ENCODE measurements at regions not wholly inside any gene's neighbourhood (a gene's known extent, or its start where the extent isn't known, plus 50 kb on each side); places are given as distances from the start of the nearest gene placed in this dataset.

DNA sequence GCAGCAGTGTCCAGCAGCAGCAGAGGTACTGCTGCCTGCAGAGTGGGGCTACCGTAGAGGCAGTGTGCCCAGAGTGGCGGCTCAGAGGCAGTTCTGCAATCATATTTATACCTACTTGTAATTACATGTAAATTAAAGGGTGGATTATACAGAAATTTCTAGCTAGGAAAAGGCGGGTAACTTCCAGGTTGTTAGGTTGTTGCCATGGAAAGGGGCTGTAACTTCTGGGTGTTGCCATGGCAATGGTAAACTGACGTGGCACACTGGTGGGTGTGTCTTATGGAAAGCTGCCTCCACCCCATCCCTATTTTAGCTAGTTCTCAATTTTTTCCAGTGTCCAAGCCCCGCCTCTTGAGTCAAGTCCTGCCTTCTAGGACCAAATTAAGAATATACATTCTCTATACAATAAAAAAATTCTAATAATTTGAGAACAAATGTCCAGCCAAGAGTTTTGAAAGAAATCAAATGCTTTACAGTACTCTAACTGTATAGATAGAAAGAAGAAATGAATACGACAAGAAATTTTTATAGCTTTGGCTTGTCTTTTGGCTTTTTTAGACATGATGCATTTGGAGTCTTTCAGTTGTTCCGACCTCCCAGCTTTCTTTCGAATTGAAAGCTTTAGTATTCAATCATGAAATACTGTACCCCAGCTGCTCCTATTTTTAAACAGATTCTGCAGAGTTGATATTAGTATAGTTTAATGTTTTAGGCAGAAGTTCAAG, 816.6 kb downstream of the DIAPH3 start:
- TF ChIP-seq, protein P1, sequence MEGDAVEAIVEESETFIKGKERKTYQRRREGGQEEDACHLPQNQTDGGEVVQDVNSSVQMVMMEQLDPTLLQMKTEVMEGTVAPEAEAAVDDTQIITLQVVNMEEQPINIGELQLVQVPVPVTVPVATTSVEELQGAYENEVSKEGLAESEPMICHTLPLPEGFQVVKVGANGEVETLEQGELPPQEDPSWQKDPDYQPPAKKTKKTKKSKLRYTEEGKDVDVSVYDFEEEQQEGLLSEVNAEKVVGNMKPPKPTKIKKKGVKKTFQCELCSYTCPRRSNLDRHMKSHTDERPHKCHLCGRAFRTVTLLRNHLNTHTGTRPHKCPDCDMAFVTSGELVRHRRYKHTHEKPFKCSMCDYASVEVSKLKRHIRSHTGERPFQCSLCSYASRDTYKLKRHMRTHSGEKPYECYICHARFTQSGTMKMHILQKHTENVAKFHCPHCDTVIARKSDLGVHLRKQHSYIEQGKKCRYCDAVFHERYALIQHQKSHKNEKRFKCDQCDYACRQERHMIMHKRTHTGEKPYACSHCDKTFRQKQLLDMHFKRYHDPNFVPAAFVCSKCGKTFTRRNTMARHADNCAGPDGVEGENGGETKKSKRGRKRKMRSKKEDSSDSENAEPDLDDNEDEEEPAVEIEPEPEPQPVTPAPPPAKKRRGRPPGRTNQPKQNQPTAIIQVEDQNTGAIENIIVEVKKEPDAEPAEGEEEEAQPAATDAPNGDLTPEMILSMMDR (IDR thresholded peaks at IDR 0.05), result no peak
- no peaks in the 10 kb centered on the region for H3K4me1 ChIP-seq
- no peak overlapping the region for H3K4me3 ChIP-seq
- intact Hi-C loops (cut with DNase I), result no loop called here
- H3K27me3 ChIP-seq (ENCODE audit: insufficient read depth in 3 of 3, low read length in 2 of 3), result no peaks in the 10 kb centered on the region
- no peak for ATAC-seq
- no peak for DNase-seq
- H3K9me3 ChIP-seq, result no peaks in the 10 kb centered on the region
- WGBS, 3 donors, result 44 to 60% (median 58%) methylated on average over 7 to 8 of the region's 8 CpGs
- H3K27ac ChIP-seq, result no peak overlapping the region
- no peaks in the 10 kb centered on the region for H3K36me3 ChIP-seq (ENCODE audit: insufficient read depth in 1 of 2, low read depth in 1 of 2)

DNA sequence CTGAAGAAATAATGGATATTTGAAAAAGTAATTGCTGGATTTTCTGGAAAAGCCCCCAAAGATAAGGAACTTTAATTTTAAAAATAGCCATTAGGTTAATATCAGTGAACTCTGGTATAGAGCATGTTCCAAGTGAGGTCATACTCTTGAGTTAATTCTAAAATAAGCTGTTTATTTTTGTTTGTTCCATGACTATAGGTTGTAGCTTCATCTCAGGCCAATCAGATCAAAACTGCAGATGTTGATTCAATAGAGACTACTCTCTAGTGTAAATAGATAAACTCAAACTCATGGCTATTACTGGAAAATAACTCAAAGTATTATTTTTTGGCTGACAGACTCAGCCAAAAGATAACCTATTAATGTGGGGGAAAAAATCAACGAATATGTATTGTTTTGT, 815.1 kb downstream of the DIAPH3 start:
- intact Hi-C loops (cut with DNase I), result no loop called here
- WGBS, 3 donors, result 64 to 73% (median 67%) methylated on average over 1 of the region's 1 CpG
- no peak for ATAC-seq

DNA sequence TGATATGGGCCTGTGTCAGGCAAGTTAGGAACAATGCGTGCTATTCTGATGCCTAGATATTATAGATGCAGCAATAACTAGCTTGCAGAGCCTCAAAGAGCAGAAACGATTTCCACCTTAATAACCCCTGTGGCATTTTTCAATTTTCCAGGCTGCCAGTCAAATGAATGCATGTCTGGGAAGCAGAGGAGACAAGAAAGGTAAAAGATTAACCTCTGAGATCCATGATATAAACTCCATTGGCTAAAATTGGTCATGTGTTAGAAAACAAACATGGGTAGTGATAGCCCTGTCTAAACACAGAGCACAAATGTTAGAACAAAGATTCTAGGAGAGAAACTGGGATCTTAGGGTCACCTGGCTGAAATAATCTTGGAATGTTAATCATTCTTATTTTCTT, 811.1 kb downstream of the DIAPH3 start:
- DNase-seq, result no peak
- no peak for ATAC-seq
- H3K27me3 ChIP-seq (ENCODE audit: insufficient read depth in 3 of 3, low read length in 2 of 3), result no peaks in the 10 kb centered on the region
- H3K4me3 ChIP-seq, result no peak overlapping the region
- H3K27ac ChIP-seq, result no peak overlapping the region
- H3K9me3 ChIP-seq, result no peaks in the 10 kb centered on the region
- no peaks in the 10 kb centered on the region for H3K36me3 ChIP-seq (ENCODE audit: insufficient read depth in 1 of 2, low read depth in 1 of 2)
- TF ChIP-seq, protein P1 (IDR thresholded peaks at IDR 0.05), result no peak
- 65 to 77% (median 72%) methylated on average over 2 of the region's 2 CpGs for WGBS, 3 donors
- H3K4me1 ChIP-seq, result peaks cover 10% of the 10 kb centered on the region
- intact Hi-C loops (cut with DNase I), result no loop called here

More for the DNA sequence above, 815.1 kb downstream of the DIAPH3 start:
- H3K36me3 ChIP-seq (ENCODE audit: insufficient read depth in 1 of 2, low read depth in 1 of 2), result no peaks in the 10 kb centered on the region
- H3K4me1 ChIP-seq, result no peaks in the 10 kb centered on the region
- no peaks in the 10 kb centered on the region for H3K27me3 ChIP-seq (ENCODE audit: insufficient read depth in 3 of 3, low read length in 2 of 3)
- no peaks in the 10 kb centered on the region for H3K9me3 ChIP-seq
- DNase-seq, result no peak
- H3K27ac ChIP-seq, result no peak overlapping the region
- H3K4me3 ChIP-seq, result no peak overlapping the region
- TF ChIP-seq, protein P1 (IDR thresholded peaks at IDR 0.05), result no peak

DNA sequence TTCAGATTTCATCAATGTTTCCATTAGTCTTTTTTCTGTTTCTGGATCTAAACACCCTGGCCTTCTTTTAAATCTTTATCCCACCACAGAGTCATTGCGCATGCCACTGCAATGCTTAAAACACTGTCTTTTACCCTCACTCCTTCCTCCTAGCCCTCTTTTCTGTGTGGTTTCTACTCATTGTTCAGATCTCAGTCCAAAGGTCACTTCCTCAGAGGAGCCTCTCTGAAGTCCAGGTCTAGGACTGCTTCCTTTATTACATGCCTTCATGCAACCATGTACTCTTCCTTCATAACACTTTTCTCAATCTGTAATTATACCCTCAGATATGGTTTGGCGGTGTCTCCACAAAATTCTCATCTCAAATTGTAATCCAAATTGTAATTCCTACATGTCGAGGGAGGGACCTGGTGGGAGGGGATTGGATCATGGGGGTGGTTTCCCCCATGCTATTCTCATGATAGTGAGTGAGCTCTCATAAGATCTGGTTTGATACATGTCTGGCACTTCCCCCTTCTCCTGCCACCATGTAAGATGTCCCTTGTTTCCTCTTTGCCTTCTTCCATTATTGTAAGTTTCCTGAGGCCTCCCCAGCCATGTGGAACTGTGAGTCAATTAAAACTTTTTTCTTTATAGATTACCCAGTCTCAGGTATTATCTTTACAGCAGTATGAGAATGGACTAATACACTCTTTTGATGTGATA, 808.9 kb downstream of the DIAPH3 start:
- WGBS, 3 donors, result 91 to 95% (median 93%) methylated on average over 3 of the region's 3 CpGs
- DNase-seq, result no peak
- intact Hi-C loops (cut with DNase I), result no loop called here
- Histone ChIP-seq H3K36me3 (ENCODE audit: insufficient read depth in 1 of 2, low read depth in 1 of 2) (no peaks in the 10 kb centered on the region), H3K4me1 (peaks cover 10% of the 10 kb centered on the region), H3K9me3 (no peaks in the 10 kb centered on the region), H3K27me3 (ENCODE audit: insufficient read depth in 3 of 3, low read length in 2 of 3) (no peaks in the 10 kb centered on the region), H3K27ac (no peak overlapping the region), H3K4me3 (no peak overlapping the region)
- TF ChIP-seq, protein P1 (IDR thresholded peaks at IDR 0.05), result no peak
- no peak for ATAC-seq

Measured in psoas muscle (tissue), 7 donors.